ENCODE measurements at regions not wholly inside any gene's neighbourhood (a gene's known extent, or its start where the extent isn't known, plus 50 kb on each side); places are given as distances from the start of the nearest gene placed in this dataset.

DNA sequence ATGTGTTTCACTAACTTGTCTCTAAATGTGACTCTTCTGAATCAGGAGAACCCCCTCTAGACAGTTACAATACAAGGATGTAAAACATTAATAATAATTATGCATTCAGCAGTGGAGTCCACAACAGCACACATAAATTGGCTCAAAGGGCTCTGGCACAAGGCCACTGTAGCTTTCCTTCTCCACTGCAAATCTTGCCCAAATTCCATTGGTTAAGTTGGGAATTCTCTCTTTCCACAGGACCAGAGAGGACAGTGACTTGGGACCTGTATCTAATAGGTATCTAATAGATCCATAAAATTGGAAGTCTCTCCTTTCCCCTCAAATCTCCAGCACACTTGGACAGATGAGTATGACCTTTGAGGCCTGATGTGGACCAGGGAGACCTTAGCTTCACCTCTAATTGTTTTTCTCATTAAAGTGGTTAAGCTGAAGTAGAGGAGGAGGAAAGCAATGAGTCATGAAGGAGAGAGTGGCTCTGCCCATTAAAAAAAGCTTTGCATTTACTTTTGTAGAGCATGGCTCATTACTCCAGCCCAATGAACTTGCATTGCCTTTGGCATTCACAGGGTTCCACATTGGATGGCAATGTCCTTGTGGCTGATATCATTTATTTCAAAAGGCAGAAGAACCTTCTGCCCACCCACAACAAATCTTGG lies 72.3 kb upstream of the SH3RF1 start:
- H3K27ac ChIP-seq (ENCODE audit: low read depth, low read length) = no peak overlapping the region
- no peaks in the 10 kb centered on the region for H3K9me3 ChIP-seq (ENCODE audit: insufficient read depth, low read depth, low read length)
- H3K36me3 ChIP-seq (ENCODE audit: insufficient read depth, low read length) = no peaks in the 10 kb centered on the region
- H3K4me3 ChIP-seq (ENCODE audit: low read length) = no peak overlapping the region
- no peaks in the 10 kb centered on the region for H3K27me3 ChIP-seq (ENCODE audit: insufficient read depth, low read length)
- no peaks in the 10 kb centered on the region for H3K4me1 ChIP-seq (ENCODE audit: insufficient read depth, low read length)
- H3K9ac ChIP-seq (ENCODE audit: low read depth, low read length) = no peak overlapping the region

DNA sequence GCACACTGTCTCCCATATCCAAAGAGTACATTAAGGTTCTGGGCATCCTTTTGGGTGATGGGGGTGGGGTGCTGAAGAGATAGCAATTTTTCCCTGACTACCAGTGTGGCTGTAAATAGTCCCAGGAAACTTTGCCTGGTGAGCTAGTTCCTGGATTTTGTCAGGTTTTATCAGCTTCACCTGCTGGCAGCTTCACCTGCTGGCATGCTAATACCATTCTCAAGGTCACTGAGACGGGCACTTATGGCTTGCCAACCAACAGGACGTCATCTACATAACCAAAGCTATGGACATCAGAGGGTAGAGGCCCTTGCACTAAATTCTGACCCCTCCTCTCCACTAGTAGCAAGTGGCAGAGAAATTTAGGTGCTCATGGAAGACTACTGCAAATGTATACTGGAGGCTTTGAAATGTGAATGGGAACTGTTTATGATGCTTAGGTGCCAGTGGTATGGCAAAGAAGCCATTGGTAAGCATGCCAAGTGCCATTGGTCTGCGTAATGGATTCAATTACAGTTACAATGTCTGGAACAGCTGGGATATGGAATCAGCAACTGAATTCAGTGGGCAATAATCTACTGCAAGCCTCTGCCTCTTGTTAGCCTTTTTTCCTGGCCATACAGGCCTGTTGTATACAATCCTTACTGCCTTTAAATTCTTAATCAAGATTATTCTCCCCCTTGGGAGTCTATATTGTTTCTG lies 71.6 kb upstream of the SH3RF1 start:
- Histone ChIP-seq H3K27ac (ENCODE audit: low read depth, low read length) (no peak overlapping the region), H3K4me3 (ENCODE audit: low read length) (no peak overlapping the region)

DNA sequence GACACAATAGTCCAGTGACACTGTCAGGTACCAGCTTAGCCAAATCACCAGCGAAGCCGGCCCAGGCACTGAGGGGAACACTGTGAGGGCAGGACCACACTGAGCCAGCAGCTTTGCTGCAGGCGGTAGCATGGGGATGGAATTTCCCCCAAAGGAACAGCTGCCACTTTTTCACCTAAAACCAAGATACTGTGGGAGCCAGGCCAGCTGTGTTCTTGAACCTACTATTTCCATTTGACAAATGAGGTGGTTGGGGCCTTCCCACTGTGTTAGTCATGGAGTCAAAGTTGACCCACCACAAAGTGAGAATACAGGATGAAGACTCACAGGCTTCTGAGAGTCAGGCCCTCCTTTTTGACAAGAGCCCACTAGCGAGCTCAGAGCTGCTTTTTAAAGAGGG lies 70.7 kb upstream of the SH3RF1 start:
- no peak overlapping the region for H3K4me3 ChIP-seq (ENCODE audit: low read length)
- H3K27ac ChIP-seq (ENCODE audit: low read depth, low read length) = no peak overlapping the region
- no peak overlapping the region for H3K9ac ChIP-seq (ENCODE audit: low read depth, low read length)
- no peaks in the 10 kb centered on the region for H3K9me3 ChIP-seq (ENCODE audit: insufficient read depth, low read depth, low read length)
- no peaks in the 10 kb centered on the region for H3K27me3 ChIP-seq (ENCODE audit: insufficient read depth, low read length)
- H3K36me3 ChIP-seq (ENCODE audit: insufficient read depth, low read length) = no peaks in the 10 kb centered on the region
- no peaks in the 10 kb centered on the region for H3K4me1 ChIP-seq (ENCODE audit: insufficient read depth, low read length)
- WGBS = 97% methylated on average over 4 of the region's 4 CpGs

More for the DNA sequence above, 71.6 kb upstream of the SH3RF1 start:
- Histone ChIP-seq H3K27me3 (ENCODE audit: insufficient read depth, low read length) (no peaks in the 10 kb centered on the region), H3K36me3 (ENCODE audit: insufficient read depth, low read length) (no peaks in the 10 kb centered on the region), H3K9ac (ENCODE audit: low read depth, low read length) (no peak overlapping the region), H3K4me1 (ENCODE audit: insufficient read depth, low read length) (no peaks in the 10 kb centered on the region), H3K9me3 (ENCODE audit: insufficient read depth, low read depth, low read length) (no peaks in the 10 kb centered on the region)
- WGBS = 87% methylated on average over 3 of the region's 3 CpGs

GRCh38 chr4:169340834-169341233 lies 70.1 kb upstream of the SH3RF1 start:
- Histone ChIP-seq H3K9ac (ENCODE audit: low read depth, low read length) (no peak overlapping the region), H3K27ac (ENCODE audit: low read depth, low read length) (no peak overlapping the region), H3K4me3 (ENCODE audit: low read length) (no peak overlapping the region), H3K36me3 (ENCODE audit: insufficient read depth, low read length) (no peaks in the 10 kb centered on the region), H3K9me3 (ENCODE audit: insufficient read depth, low read depth, low read length) (no peaks in the 10 kb centered on the region), H3K4me1 (ENCODE audit: insufficient read depth, low read length) (no peaks in the 10 kb centered on the region), H3K27me3 (ENCODE audit: insufficient read depth, low read length) (no peaks in the 10 kb centered on the region)
- WGBS = 98% methylated on average over 3 of the region's 3 CpGs

DNA sequence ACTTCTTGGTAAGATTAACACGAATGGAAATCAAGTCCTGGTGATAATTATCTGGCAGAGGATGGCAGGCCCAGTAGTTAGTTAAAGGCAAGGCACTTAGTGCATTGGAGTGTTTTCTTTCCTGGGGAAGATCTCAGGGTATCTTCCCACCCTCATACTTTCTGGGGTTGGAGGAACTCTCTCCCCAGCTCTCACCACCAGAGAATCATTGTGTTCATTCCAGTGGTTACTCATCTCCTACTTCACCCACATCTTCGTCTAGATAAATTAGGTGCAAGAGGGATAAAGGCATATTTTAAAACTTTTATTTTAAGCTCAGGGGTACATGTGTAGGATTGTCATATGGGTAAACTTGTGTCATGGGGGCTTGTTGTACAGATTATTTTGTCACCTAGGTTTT lies 67.5 kb upstream of the SH3RF1 start:
- Histone ChIP-seq H3K9me3 (ENCODE audit: insufficient read depth, low read depth, low read length) (no peaks in the 10 kb centered on the region), H3K4me3 (ENCODE audit: low read length) (no peak overlapping the region), H3K27ac (ENCODE audit: low read depth, low read length) (no peak overlapping the region), H3K36me3 (ENCODE audit: insufficient read depth, low read length) (no peaks in the 10 kb centered on the region), H3K9ac (ENCODE audit: low read depth, low read length) (no peak overlapping the region), H3K27me3 (ENCODE audit: insufficient read depth, low read length) (no peaks in the 10 kb centered on the region), H3K4me1 (ENCODE audit: insufficient read depth, low read length) (peaks cover 4% of the 10 kb centered on the region)
- 89% methylated on average over 1 of the region's 2 CpGs for WGBS

DNA sequence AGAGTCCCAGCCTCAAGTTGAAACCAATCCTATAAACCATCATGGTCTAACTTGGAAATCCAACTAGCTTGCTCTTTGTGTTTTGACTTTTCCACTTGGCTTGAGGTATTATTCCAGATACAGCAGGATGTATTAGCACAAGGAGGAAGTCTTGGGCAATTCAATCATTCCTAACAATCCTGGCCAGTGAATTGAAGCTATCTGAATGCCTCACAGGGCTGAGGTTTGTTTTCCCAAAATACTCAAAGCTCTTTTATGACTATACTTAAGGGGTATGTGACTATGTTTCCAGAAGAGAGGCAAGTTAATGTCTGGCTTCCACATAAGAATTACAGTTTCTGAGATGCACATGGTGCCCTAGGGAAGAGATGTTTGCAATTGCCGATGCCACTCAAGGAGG lies 66.8 kb upstream of the SH3RF1 start:
- Histone ChIP-seq H3K27ac (ENCODE audit: low read depth, low read length) (no peak overlapping the region), H3K27me3 (ENCODE audit: insufficient read depth, low read length) (no peaks in the 10 kb centered on the region), H3K9me3 (ENCODE audit: insufficient read depth, low read depth, low read length) (peaks cover 3% of the 10 kb centered on the region; the same call in 1 of the 2 replicates), H3K9ac (ENCODE audit: low read depth, low read length) (no peak overlapping the region), H3K4me1 (ENCODE audit: insufficient read depth, low read length) (peaks cover 4% of the 10 kb centered on the region), H3K4me3 (ENCODE audit: low read length) (no peak overlapping the region), H3K36me3 (ENCODE audit: insufficient read depth, low read length) (no peaks in the 10 kb centered on the region)
- WGBS = 100% methylated on average over 1 of the region's 1 CpG

- Histone ChIP-seq H3K9me3 (ENCODE audit: insufficient read depth, low read depth, low read length) (peaks cover 3% of the 10 kb centered on the region; the same call in 1 of the 2 replicates), H3K4me3 (ENCODE audit: low read length) (no peak overlapping the region), H3K4me1 (ENCODE audit: insufficient read depth, low read length) (peaks cover 4% of the 10 kb centered on the region), H3K27me3 (ENCODE audit: insufficient read depth, low read length) (no peaks in the 10 kb centered on the region), H3K9ac (ENCODE audit: low read depth, low read length) (no peak overlapping the region), H3K36me3 (ENCODE audit: insufficient read depth, low read length) (no peaks in the 10 kb centered on the region), H3K27ac (ENCODE audit: low read depth, low read length) (no peak overlapping the region)
- WGBS = 100% methylated on average over 2 of the region's 4 CpGs
Observed at GRCh38 chr4:169335331-169335730, 64.6 kb upstream of the SH3RF1 start.

DNA sequence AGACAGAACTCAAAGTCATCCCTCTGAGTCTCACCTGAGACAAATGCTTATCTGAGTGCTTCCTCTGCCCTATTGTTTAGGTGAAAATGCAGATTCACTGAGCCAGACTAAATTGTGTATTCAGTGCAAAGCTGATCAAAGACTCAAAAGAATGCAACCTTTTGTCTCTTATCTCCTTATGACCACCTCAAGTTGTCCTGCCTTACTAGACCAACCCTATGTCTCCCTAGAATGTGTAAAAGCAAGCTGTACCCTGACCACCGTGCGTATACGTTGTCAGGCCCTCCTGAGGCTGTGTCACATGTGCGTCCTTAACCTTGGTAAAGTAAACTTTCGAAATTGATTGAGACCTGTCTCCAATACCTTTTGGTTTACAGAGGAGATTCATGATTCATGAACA lies 63.6 kb upstream of the SH3RF1 start:
- H3K36me3 ChIP-seq (ENCODE audit: insufficient read depth, low read length) = no peaks in the 10 kb centered on the region
- H3K4me3 ChIP-seq (ENCODE audit: low read length) = no peak overlapping the region
- H3K9me3 ChIP-seq (ENCODE audit: insufficient read depth, low read depth, low read length) = peaks cover 3% of the 10 kb centered on the region; the same call in 1 of the 2 replicates
- H3K27me3 ChIP-seq (ENCODE audit: insufficient read depth, low read length) = no peaks in the 10 kb centered on the region
- WGBS = 63% methylated on average over 5 of the region's 5 CpGs
- no peak overlapping the region for H3K9ac ChIP-seq (ENCODE audit: low read depth, low read length)
- H3K4me1 ChIP-seq (ENCODE audit: insufficient read depth, low read length) = peaks cover 4% of the 10 kb centered on the region
- H3K27ac ChIP-seq (ENCODE audit: low read depth, low read length) = peak overlapping the region; percentile 43; the same call in 1 of the 2 replicates

DNA sequence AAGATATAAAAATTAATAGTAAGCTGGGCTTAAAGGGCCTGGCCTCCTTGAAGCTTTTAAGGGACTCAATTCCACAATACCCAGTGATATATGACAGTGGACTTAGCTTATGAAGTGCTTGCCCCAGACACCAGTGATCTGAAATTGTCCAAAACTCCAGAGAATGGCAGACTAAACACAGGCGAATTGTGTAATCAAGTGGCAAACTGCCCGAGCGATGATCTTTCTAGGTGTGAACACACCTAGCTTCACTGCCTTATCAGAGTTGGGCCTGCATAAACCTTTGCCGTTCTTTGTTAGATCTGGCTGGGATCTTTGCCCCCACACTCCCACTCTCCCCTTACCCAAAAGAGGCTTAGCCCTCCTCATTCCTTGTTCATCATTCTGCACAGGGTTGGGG lies 62.5 kb upstream of the SH3RF1 start:
- WGBS = 93% methylated on average over 4 of the region's 4 CpGs
- no peaks in the 10 kb centered on the region for H3K36me3 ChIP-seq (ENCODE audit: insufficient read depth, low read length)
- peaks cover 3% of the 10 kb centered on the region; the same call in 1 of the 2 replicates for H3K9me3 ChIP-seq (ENCODE audit: insufficient read depth, low read depth, low read length)

DNA sequence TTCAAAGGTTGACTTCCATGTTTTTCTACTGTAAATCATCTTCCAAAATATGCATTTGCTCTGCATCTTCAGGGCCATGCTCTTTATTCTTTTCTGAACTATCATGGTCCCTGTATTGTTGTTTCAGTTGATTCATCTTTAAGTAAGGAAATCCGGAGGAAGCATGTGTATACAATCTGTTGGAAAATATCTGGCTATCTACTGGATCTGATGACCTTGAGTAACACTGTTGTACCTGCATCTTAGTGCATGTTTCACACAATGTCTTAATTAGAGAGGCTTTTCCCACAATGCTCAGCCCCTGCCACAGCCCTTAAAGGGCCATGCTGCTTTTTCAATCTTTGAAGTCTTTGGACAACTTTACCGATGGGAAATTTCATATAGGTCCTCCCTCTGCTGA lies 61.8 kb upstream of the SH3RF1 start:
- Histone ChIP-seq H3K4me3 (ENCODE audit: low read length) (no peak overlapping the region), H3K36me3 (ENCODE audit: insufficient read depth, low read length) (no peaks in the 10 kb centered on the region), H3K9me3 (ENCODE audit: insufficient read depth, low read depth, low read length) (peaks cover 3% of the 10 kb centered on the region; the same call in 1 of the 2 replicates), H3K27me3 (ENCODE audit: insufficient read depth, low read length) (no peaks in the 10 kb centered on the region), H3K4me1 (ENCODE audit: insufficient read depth, low read length) (peaks cover 4% of the 10 kb centered on the region), H3K27ac (ENCODE audit: low read depth, low read length) (no peak overlapping the region), H3K9ac (ENCODE audit: low read depth, low read length) (no peak overlapping the region)
- WGBS = 89% methylated on average over 2 of the region's 2 CpGs

More for the DNA sequence above, 62.5 kb upstream of the SH3RF1 start:
- Histone ChIP-seq H3K9ac (ENCODE audit: low read depth, low read length) (no peak overlapping the region), H3K27me3 (ENCODE audit: insufficient read depth, low read length) (no peaks in the 10 kb centered on the region), H3K4me1 (ENCODE audit: insufficient read depth, low read length) (peaks cover 4% of the 10 kb centered on the region), H3K4me3 (ENCODE audit: low read length) (no peak overlapping the region), H3K27ac (ENCODE audit: low read depth, low read length) (no peak overlapping the region)

DNA sequence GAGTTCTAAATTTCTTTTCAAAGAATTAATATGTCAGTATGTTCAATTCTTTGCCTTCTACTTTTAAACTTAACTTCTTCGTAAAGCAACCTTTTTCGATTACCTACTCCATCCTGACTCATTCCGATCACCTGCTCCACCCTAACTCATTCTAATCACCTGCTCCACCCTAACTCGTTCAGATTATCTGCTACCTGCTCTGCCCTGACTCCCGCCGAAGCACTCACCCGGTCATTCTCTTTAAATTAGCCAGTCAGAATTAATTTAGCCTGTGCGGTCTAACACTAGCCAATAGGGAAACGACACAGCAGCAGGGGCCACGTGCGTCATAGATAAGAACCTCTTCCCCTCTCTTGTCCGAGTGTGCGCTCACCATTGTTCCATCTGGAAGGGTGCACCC lies 60.1 kb upstream of the SH3RF1 start:
- WGBS = 93% methylated on average over 13 of the region's 13 CpGs
- Histone ChIP-seq H3K27ac (ENCODE audit: low read depth, low read length) (no peak overlapping the region), H3K9me3 (ENCODE audit: insufficient read depth, low read depth, low read length) (peaks cover 3% of the 10 kb centered on the region; the same call in 1 of the 2 replicates), H3K4me1 (ENCODE audit: insufficient read depth, low read length) (peaks cover 4% of the 10 kb centered on the region), H3K4me3 (ENCODE audit: low read length) (no peak overlapping the region), H3K36me3 (ENCODE audit: insufficient read depth, low read length) (no peaks in the 10 kb centered on the region), H3K27me3 (ENCODE audit: insufficient read depth, low read length) (no peaks in the 10 kb centered on the region), H3K9ac (ENCODE audit: low read depth, low read length) (no peak overlapping the region)

Measured in HUES64 (cell line).